K562 (cell line): ENCODE measurements at regions not wholly inside any gene's neighbourhood (a gene's known extent, or its start where the extent isn't known, plus 50 kb on each side); places are given as distances from the start of the nearest gene placed in this dataset.

Source experiments
- ATAC-seq: fragments of 200-7000 bp; cut with Tn5 transposase; 3 replicates; pipeline ENCODE4 v1.9.1; 2020; ENCODE audit warnings: moderate library complexity
- BruUV-seq: library from RNA; stranded (reverse); fragments of 400-500 nt; replicated peaks from 2 replicates; lab custom pipeline; 2021; lab: Mats Ljungman, UMichigan
- CTCF ChIA-PET: fragments of 300-600 bp; formaldehyde crosslinking; extraction: SDS; loops from one replicate; lab custom pipeline; 2021; ENCODE audit warnings: low intra/inter-chr PET ratio; lab: Yijun Ruan, JAX
- POLR2A ChIA-PET: fragments of 300-600, 350-650 bp; sonication (Branson Sonifier 250); formaldehyde crosslinking; extraction: SDS; loops from one replicate; lab custom pipeline; 2021; ENCODE audit warnings: antibody characterized with exemption, inconsistent platforms; lab: Yijun Ruan, JAX
- DNase-seq, 4 experiments: peaks; one replicate each; pipeline versions ENCODE4 v3.0.0 to v3.0.0-alpha.2; 2011 to 2018; ENCODE audit warnings: low spot score in 3 of 4, mixed read lengths in 3 of 4; ENCODE audit errors: extremely low read depth in 1 of 4
- FAIRE-seq: peaks from 2 replicates; lab custom pipeline; 2011; peaks lifted over from hg19 to GRCh38; lab: Jason Lieb, UNC
- H2AFZ ChIP-seq: 2 replicates; pipeline ENCODE4 v1.6.0; 2011; ENCODE audit warnings: low read depth, low read length, control low read depth, inconsistent platforms
- H3K27ac ChIP-seq: fragments of 200-600 bp; 3 replicates; pipeline ENCODE4 v1.8.0; 2011; ENCODE audit warnings: low read depth, mild to moderate bottlenecking, control low read depth, inconsistent platforms, low read length, moderate library complexity, mixed read lengths; ENCODE audit errors: extremely low read depth
- H3K27me3 ChIP-seq, 2 experiments: fragments of 300-600 bp in 1 of 2; 2 replicates in 1 of 2; 3 replicates in 1 of 2; pipeline versions ENCODE4 v1.6.0 to v1.8.0; 2011; ENCODE audit warnings: inconsistent platforms in 2 of 2, low read length in 2 of 2, mild to moderate bottlenecking in 1 of 2, mixed read lengths in 1 of 2, moderate library complexity in 1 of 2; ENCODE audit not compliant: control insufficient read depth in 2 of 2, insufficient read depth in 2 of 2
- H3K36me3 ChIP-seq: fragments of 300-600 bp; 3 replicates; pipeline ENCODE4 v1.8.0; 2011; ENCODE audit warnings: mild to moderate bottlenecking, low read length, inconsistent platforms; ENCODE audit not compliant: control insufficient read depth, insufficient read depth
- H3K4me1 ChIP-seq, 2 experiments: fragments of 200-600 bp in 1 of 2; replicated peaks in 1 of 2; 2 replicates in 1 of 2; 3 replicates in 1 of 2; pipeline versions ENCODE4 v1.5.1 to v1.8.0; 2011; ENCODE audit warnings: inconsistent platforms in 2 of 2, low read length in 2 of 2, mild to moderate bottlenecking in 1 of 2, mixed read lengths in 1 of 2, moderate library complexity in 1 of 2; ENCODE audit not compliant: control insufficient read depth in 2 of 2, insufficient read depth in 2 of 2
- H3K4me2 ChIP-seq: 2 replicates; pipeline ENCODE4 v1.6.1; 2011; ENCODE audit warnings: low read length, control low read depth, inconsistent platforms, mixed read lengths; ENCODE audit not compliant: insufficient read depth
- H3K4me3 ChIP-seq: fragments of 200-600 bp; sonication (generic), shearing (Covaris generic); 2 replicates; pipeline ENCODE4 v1.5.1; 2016; ENCODE audit warnings: control low read depth, inconsistent platforms
- H3K79me2 ChIP-seq: fragments of 200-600 bp; 3 replicates; pipeline ENCODE4 v1.8.0; 2011; ENCODE audit warnings: low read length, inconsistent platforms; ENCODE audit not compliant: control insufficient read depth, insufficient read depth
- H3K9ac ChIP-seq, 2 experiments: 2 replicates each; pipeline versions ENCODE4 v1.6.0 to v1.6.1; 2011; ENCODE audit warnings: low read depth in 2 of 2, low read length in 2 of 2, control low read depth in 1 of 2, inconsistent platforms in 1 of 2, mild to moderate bottlenecking in 1 of 2, mixed read lengths in 1 of 2; ENCODE audit not compliant: insufficient read depth in 1 of 2
- H3K9me1 ChIP-seq: one replicate; pipeline ENCODE4 v1.6.0; 2011; ENCODE audit warnings: inconsistent platforms, mild to moderate bottlenecking, low read length, moderate library complexity; ENCODE audit not compliant: control insufficient read depth, insufficient read depth
- H3K9me3 ChIP-seq: replicated peaks from 2 replicates; pipeline ENCODE4 v1.5.1; 2011; ENCODE audit warnings: low read depth, low read length, inconsistent platforms; ENCODE audit not compliant: control insufficient read depth, insufficient read depth
- H4K20me1 ChIP-seq: replicated peaks from 2 replicates; pipeline ENCODE4 v1.6.1; 2011; ENCODE audit warnings: low read length, inconsistent platforms, mixed read lengths; ENCODE audit not compliant: control insufficient read depth, insufficient read depth
- PTRF ChIP-seq: fragments of 450-650 bp; IDR thresholded peaks from 2 replicates; pipeline ENCODE4 v1.6.1; 2016; ENCODE audit warnings: mild to moderate bottlenecking, missing genetic modification characterization, missing compliant biosample characterization
- RHOXF2B ChIP-seq: fragments of 250-450 bp; sonication (Bioruptor Pico); conservative IDR thresholded peaks from 2 replicates; pipeline ENCODE4 v1.5.1; 2021
- SIN3A ChIP-seq, 2 experiments: fragments of 150-350 bp in 1 of 2; IDR thresholded peaks; 2 replicates each; pipeline ENCODE4 v1.6.1; 2011 to 2016; ENCODE audit warnings: borderline replicate concordance in 2 of 2, low read depth in 2 of 2, low read length in 2 of 2, mild to moderate bottlenecking in 2 of 2, moderate library complexity in 2 of 2; ENCODE audit not compliant: control insufficient read depth in 1 of 2
- THAP12 ChIP-seq: fragments of 250-450 bp; sonication (Bioruptor Pico); IDR thresholded peaks from 2 replicates; pipeline ENCODE4 v1.9.0; 2021; ENCODE audit warnings: mild to moderate bottlenecking, inconsistent platforms
- ZNF717 ChIP-seq: fragments of 250-450 bp; sonication (Bioruptor Pico); IDR thresholded peaks from 2 replicates; pipeline ENCODE4 v1.5.0; 2021
- in situ Hi-C: fragments of 300-500 bp; cut with MboI; formaldehyde crosslinking; loops from 4 replicates; pipeline ENCODE4 v1.15.0; 2018; ENCODE audit warnings: inconsistent platforms, mixed read lengths
- intact Hi-C: fragments of 100-400 bp; cut with micrococcal nuclease; formaldehyde crosslinking; loops from 2 replicates; pipeline ENCODE4 v1.14.2; 2022
- TF ChIP-seq, protein P1 (sequence below): fragments of 450-650 bp; conservative IDR thresholded peaks from 2 replicates; pipeline ENCODE4 v1.6.1; 2016; ENCODE audit warnings: missing genetic modification characterization, low read depth, mild to moderate bottlenecking, missing compliant biosample characterization, moderate library complexity
- TF ChIP-seq, protein P2 (sequence below), 3 experiments: fragments of 200-800 bp in 1 of 3; sonication (Bioruptor generic) in 1 of 3; sonication (generic) in 1 of 3; formaldehyde crosslinking in 1 of 3; IDR thresholded peaks; 2 replicates each; pipeline versions ENCODE4 v1.6.1 to v1.8.0; 2016 to 2022; ENCODE audit warnings: mild to moderate bottlenecking in 2 of 3, missing compliant biosample characterization in 2 of 3, missing genetic modification characterization in 2 of 3, missing genetic modification reagents in 1 of 3

DNA sequence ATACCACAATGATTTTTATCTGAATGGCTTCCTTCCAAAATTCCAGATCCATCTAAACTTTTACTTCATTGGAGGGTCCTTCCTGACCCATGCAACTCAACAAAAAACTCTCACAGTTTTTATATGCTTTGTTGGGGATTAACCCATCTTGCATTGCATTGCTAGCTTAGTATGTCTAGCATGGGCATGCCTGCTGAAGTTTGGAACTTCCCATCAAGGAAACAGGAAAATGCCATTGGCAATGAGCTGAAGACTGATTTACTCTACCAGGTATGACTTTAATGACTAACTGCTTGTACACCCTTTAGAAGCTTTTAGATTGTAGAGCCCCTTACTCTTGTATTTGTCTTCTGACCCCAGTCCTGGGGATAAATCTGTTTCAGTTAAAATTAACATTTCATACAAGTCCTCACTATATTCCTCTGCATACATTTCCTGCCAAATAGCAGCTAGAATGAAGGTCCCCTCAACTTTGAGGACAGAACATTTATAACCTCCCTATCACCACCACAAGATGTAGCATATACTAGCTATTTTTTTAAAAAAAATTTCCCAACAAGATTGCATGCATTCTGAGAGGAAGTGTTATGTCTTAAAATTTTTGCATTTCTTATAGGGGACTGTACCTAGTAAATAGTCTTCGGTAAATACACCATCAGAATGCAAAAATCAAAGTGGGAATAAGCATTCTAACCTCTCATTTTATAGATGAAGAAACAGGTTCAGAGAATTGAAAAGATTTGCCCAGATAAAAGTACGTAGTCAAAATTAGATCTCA is 52.5 kb upstream of the ATXN3L start (continued):
- TF ChIP-seq SIN3A (IDR thresholded peaks at IDR 0.05; ENCODE audit: borderline replicate concordance in 2 of 2, control insufficient read depth in 1 of 2, low read depth in 2 of 2, low read length in 2 of 2) (no peak), RHOXF2B (CRISPR knock-in tag) (no peak)
- TF ChIP-seq, protein P1, sequence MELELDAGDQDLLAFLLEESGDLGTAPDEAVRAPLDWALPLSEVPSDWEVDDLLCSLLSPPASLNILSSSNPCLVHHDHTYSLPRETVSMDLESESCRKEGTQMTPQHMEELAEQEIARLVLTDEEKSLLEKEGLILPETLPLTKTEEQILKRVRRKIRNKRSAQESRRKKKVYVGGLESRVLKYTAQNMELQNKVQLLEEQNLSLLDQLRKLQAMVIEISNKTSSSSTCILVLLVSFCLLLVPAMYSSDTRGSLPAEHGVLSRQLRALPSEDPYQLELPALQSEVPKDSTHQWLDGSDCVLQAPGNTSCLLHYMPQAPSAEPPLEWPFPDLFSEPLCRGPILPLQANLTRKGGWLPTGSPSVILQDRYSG: no peak
- TF ChIP-seq, protein P2, sequence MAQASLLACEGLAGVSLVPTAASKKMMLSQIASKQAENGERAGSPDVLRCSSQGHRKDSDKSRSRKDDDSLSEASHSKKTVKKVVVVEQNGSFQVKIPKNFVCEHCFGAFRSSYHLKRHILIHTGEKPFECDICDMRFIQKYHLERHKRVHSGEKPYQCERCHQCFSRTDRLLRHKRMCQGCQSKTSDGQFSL (CRISPR knock-in tag; IDR thresholded peaks at IDR 0.05): no peak
- TF ChIP-seq, protein P2 (tag; IDR thresholded peaks at IDR 0.05): no peak

- no peak for DNase-seq
- intact Hi-C loops: no loop called here
- POLR2A ChIA-PET: interaction anchor here (1.4 kb wide), 1 partner anchor 14 kb away, joined by 5 read pairs; no protein-coding TSS in a partner anchor
- H3K9me3 ChIP-seq: no peaks in the 10 kb centered on the region
- ATAC-seq: no peak
- no peaks in the 10 kb centered on the region for H3K9me1 ChIP-seq
- no peaks in the 10 kb centered on the region for H4K20me1 ChIP-seq
- CTCF ChIA-PET: no interaction called here
- no peaks in the 10 kb centered on the region for H3K79me2 ChIP-seq
- H3K9ac ChIP-seq: no peak overlapping the region
- no TSS peak for BruUV-seq
- no peak overlapping the region for H3K27ac ChIP-seq
- no peaks in the 10 kb centered on the region for H3K27me3 ChIP-seq
- no peak for TF ChIP-seq THAP12 (CRISPR knock-in tag)
- no peak for TF ChIP-seq ZNF717 (CRISPR knock-in tag)
- no peak for TF ChIP-seq PTRF (tag)
- no peak overlapping the region for H2AFZ ChIP-seq
- in situ Hi-C loops: no loop called here
- H3K4me3 ChIP-seq: no peak overlapping the region
- FAIRE-seq: no peak
- peaks cover 0 to 6% of the 10 kb centered on the region in 2 experiments; a peak in 1 of 5 replicates for H3K4me1 ChIP-seq
- H3K36me3 ChIP-seq: peaks cover 54% of the 10 kb centered on the region; the same call in 1 of the 3 replicates
- no peak overlapping the region for H3K4me2 ChIP-seq
Measured at GRCh38 chrX:13371186-13371585, 51.3 kb upstream of the ATXN3L start.
